ENCODE measurements at regions not wholly inside any gene's neighbourhood (a gene's known extent, or its start where the extent isn't known, plus 50 kb on each side); places are given as distances from the start of the nearest gene placed in this dataset.

DNA sequence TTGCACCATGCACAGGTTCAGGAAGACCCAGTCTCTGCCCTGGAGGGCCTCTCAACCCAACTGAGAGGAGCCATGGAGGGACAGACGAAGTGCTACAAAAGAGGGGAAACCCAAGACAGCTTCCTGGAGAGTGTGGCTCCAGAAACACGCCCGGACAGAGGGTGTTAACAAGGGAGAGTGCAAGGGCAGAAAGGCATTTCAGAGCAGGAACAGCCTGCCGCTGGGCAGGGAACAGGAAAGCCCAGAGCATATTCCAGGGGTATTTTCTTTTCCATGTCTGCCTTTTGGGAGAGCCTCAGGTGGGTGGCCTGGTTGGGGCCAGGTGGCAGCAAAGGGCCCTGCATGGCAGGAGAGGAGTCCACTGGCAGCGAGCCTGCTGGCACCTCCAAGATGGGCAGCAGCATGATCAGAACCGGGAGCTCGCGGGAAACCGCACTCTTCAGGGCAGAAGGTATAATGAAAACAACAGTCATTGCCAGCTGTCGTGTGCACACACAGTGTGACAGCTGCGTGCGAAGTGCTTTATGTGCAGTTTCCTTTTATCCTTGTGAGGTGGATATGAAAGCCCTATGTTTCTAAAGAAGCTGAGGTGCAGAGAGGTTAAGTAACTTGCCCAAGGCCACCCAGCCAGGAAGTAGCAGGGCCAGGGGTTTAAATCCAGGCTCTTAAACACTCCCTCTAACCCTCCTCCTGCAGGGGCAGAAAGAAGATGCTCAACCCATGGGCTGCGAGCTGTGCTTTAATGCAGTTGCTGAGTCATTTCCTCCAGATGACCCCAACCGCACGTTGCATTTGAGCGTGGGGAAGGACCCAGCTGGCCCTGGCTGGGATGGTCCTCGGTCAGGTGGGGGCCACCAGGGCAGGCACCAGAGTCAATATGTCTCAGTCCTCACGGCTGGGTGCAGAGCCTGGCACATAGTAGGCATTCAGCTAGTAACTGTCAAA lies 128.6 kb downstream of the OAT start:
- no peak for TF ChIP-seq ZNF232 (CRISPR knock-in tag; IDR thresholded peaks at IDR 0.05)
- no peak for TF ChIP-seq FOXJ3 (CRISPR knock-in tag; IDR thresholded peaks at IDR 0.05; ENCODE audit: borderline replicate concordance)
- TF ChIP-seq CTCF (IDR thresholded peaks at IDR 0.05) = no peak
- no peak for TF ChIP-seq CBFB (CRISPR knock-in tag; IDR thresholded peaks at IDR 0.05; ENCODE audit: low read depth)
- TF ChIP-seq GABPB1 (CRISPR knock-in tag; IDR thresholded peaks at IDR 0.05) = no peak
- TF ChIP-seq NR2C2 (CRISPR knock-in tag; IDR thresholded peaks at IDR 0.05) = no peak
- TF ChIP-seq, protein P1, sequence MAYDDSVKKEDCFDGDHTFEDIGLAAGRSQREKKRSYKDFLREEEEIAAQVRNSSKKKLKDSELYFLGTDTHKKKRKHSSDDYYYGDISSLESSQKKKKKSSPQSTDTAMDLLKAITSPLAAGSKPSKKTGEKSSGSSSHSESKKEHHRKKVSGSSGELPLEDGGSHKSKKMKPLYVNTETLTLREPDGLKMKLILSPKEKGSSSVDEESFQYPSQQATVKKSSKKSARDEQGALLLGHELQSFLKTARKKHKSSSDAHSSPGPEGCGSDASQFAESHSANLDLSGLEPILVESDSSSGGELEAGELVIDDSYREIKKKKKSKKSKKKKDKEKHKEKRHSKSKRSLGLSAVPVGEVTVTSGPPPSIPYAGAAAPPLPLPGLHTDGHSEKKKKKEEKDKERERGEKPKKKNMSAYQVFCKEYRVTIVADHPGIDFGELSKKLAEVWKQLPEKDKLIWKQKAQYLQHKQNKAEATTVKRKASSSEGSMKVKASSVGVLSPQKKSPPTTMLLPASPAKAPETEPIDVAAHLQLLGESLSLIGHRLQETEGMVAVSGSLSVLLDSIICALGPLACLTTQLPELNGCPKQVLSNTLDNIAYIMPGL (CRISPR knock-in tag; IDR thresholded peaks at IDR 0.05) = no peak

Measured in WTC11 (cell line).